ENCODE measurements at regions not wholly inside any gene's neighbourhood (a gene's known extent, or its start where the extent isn't known, plus 50 kb on each side); places are given as distances from the start of the nearest gene placed in this dataset.

GRCh38 chr12:89762498-89763170, 54.0 kb upstream of the ATP2B1 start:
- TF ChIP-seq CTCF (IDR thresholded peaks at IDR 0.05; ENCODE audit: insufficient read depth, low read depth, low read length) (no peak), EZH2 (IDR thresholded peaks at IDR 0.05; ENCODE audit: insufficient read depth, low read length) (no peak)
